ENCODE measurements at regions not wholly inside any gene's neighbourhood (a gene's known extent, or its start where the extent isn't known, plus 50 kb on each side); places are given as distances from the start of the nearest gene placed in this dataset.

DNA sequence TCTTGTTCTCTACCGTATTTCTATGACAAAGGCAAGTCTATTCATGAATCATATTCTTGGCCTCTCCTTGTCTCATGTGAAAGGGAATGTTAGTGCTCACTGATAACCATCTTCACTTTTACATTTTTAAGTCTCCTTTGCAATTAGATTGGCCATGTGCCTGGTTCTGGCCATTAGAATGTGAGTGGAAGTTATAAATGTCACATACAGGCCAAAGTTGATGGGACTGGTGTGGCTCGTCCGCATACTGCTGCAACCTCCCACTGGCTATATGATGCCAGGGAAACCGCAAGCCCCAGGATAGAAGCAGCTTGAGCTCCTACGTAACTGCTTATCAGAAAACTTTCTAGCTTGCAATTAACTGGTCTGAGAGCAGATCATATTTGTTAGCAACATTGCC, 86.1 kb downstream of the MAGEC1 start:
- TF ChIP-seq, protein P1, sequence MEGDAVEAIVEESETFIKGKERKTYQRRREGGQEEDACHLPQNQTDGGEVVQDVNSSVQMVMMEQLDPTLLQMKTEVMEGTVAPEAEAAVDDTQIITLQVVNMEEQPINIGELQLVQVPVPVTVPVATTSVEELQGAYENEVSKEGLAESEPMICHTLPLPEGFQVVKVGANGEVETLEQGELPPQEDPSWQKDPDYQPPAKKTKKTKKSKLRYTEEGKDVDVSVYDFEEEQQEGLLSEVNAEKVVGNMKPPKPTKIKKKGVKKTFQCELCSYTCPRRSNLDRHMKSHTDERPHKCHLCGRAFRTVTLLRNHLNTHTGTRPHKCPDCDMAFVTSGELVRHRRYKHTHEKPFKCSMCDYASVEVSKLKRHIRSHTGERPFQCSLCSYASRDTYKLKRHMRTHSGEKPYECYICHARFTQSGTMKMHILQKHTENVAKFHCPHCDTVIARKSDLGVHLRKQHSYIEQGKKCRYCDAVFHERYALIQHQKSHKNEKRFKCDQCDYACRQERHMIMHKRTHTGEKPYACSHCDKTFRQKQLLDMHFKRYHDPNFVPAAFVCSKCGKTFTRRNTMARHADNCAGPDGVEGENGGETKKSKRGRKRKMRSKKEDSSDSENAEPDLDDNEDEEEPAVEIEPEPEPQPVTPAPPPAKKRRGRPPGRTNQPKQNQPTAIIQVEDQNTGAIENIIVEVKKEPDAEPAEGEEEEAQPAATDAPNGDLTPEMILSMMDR (IDR thresholded peaks at IDR 0.05) = no peak
- no peak for TF ChIP-seq POLR2A (IDR thresholded peaks at IDR 0.05)
